ENCODE measurements at regions not wholly inside any gene's neighbourhood (a gene's known extent, or its start where the extent isn't known, plus 50 kb on each side); places are given as distances from the start of the nearest gene placed in this dataset.

DNA sequence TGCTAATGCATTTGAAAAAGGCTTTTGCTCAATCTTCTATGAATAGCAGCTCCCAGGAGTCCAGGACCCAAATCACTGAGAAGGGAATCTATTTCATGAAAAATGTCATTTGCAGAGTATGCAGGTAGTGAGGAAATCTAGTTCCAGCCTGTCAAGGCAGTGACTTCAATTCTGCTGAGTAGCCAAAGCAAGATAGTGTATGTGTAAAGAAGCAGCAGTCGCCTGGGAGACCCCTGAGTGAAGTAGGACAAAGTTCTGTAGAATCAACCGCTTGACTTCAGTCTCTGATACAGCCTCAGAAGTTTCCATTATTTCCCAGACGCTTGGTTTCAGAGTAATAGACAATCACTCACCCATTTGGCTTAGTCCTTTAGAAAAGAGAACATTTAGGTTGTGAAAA is 435.6 kb upstream of the LRFN5 start:
- Histone ChIP-seq H3K79me2 (ENCODE audit: insufficient read depth, low read length) (no peaks in the 10 kb centered on the region), H3K4me2 (ENCODE audit: insufficient read depth, insufficient read length, low read length) (no peak overlapping the region), H3K56ac (ENCODE audit: insufficient read length, low read depth, low read length) (no peak overlapping the region), H2BK120ac (ENCODE audit: low read depth, low read length, poor library complexity, severe bottlenecking) (no peak overlapping the region), H4K91ac (ENCODE audit: insufficient read length, low read depth, low read length) (no peak overlapping the region), H3K18ac (ENCODE audit: insufficient read length, low read depth, low read length) (no peak overlapping the region), H2BK12ac (ENCODE audit: insufficient read length, low read depth, low read length) (no peak overlapping the region), H2BK20ac (ENCODE audit: low read depth, low read length, poor library complexity, severe bottlenecking) (no peak overlapping the region), H2BK15ac (ENCODE audit: low read depth, low read length) (no peak overlapping the region), H3T11ph (ENCODE audit: low read length) (no peak overlapping the region), H3K27me3 (ENCODE audit: insufficient read depth, low read length) (no peaks in the 10 kb centered on the region), H4K20me1 (ENCODE audit: control insufficient read depth, insufficient read depth, insufficient read length) (no peaks in the 10 kb centered on the region), H4K5ac (ENCODE audit: insufficient read length, low read depth, low read length) (no peak overlapping the region), H2AK5ac (ENCODE audit: insufficient read length, low read length) (no peak overlapping the region), H3K23ac (ENCODE audit: insufficient read length, low read depth, low read length) (no peak overlapping the region), H3K23me2 (ENCODE audit: insufficient read length, low read depth, low read length, poor library complexity, severe bottlenecking) (no peaks in the 10 kb centered on the region), H4K8ac (replicated peaks; ENCODE audit: insufficient read length, low read depth, low read length) (no peak overlapping the region), H3K4me1 (ENCODE audit: insufficient read depth, low read length) (no peaks in the 10 kb centered on the region), H3K27ac (ENCODE audit: insufficient read length, low read depth, low read length) (no peak overlapping the region), H3K14ac (ENCODE audit: insufficient read depth, low read length) (no peak overlapping the region), H3K79me1 (ENCODE audit: insufficient read depth, low read depth, low read length, poor library complexity, severe bottlenecking) (no peaks in the 10 kb centered on the region), H3K4ac (ENCODE audit: low read depth, low read length) (no peak overlapping the region), H3K9me3 (ENCODE audit: control insufficient read depth, low read depth, low read length) (no peaks in the 10 kb centered on the region), H2BK5ac (ENCODE audit: insufficient read length, low read length) (no peak overlapping the region), H3K9ac (ENCODE audit: extremely low read depth, insufficient read length, low read length) (no peak overlapping the region), H2AFZ (ENCODE audit: low read length) (no peak overlapping the region)
- Mint-ChIP-seq H3K27ac (no peak overlapping the region), H3K4me1 (peaks cover 4 to 6% of the 10 kb centered on the region in 2 experiments; a peak in 3 of 4 replicates), H3K4me3 (no peak overlapping the region), H3K9me3 (peaks cover 3 to 4% of the 10 kb centered on the region in 2 experiments; a peak in 4 of 5 replicates), H3K27me3 (ENCODE audit: low read depth) (no peaks in the 10 kb centered on the region), H3K36me3 (ENCODE audit: insufficient read depth in 1 of 3, low read depth in 3 of 3) (peaks cover 0 to 5% (median 4%) of the 10 kb centered on the region in 3 experiments; a peak in 2 of 7 replicates)
- TF ChIP-seq, protein P1, sequence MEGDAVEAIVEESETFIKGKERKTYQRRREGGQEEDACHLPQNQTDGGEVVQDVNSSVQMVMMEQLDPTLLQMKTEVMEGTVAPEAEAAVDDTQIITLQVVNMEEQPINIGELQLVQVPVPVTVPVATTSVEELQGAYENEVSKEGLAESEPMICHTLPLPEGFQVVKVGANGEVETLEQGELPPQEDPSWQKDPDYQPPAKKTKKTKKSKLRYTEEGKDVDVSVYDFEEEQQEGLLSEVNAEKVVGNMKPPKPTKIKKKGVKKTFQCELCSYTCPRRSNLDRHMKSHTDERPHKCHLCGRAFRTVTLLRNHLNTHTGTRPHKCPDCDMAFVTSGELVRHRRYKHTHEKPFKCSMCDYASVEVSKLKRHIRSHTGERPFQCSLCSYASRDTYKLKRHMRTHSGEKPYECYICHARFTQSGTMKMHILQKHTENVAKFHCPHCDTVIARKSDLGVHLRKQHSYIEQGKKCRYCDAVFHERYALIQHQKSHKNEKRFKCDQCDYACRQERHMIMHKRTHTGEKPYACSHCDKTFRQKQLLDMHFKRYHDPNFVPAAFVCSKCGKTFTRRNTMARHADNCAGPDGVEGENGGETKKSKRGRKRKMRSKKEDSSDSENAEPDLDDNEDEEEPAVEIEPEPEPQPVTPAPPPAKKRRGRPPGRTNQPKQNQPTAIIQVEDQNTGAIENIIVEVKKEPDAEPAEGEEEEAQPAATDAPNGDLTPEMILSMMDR (conservative IDR thresholded peaks at IDR 0.05) = no peak
- WGBS (ENCODE audit: extremely low coverage, insufficient read length, low lambda C conversion rate) = no CpG with 5 or more reads among the region's 3 CpGs
- no peak for DNase-seq
